ENCODE measurements at regions not wholly inside any gene's neighbourhood (a gene's known extent, or its start where the extent isn't known, plus 50 kb on each side); places are given as distances from the start of the nearest gene placed in this dataset.

DNA sequence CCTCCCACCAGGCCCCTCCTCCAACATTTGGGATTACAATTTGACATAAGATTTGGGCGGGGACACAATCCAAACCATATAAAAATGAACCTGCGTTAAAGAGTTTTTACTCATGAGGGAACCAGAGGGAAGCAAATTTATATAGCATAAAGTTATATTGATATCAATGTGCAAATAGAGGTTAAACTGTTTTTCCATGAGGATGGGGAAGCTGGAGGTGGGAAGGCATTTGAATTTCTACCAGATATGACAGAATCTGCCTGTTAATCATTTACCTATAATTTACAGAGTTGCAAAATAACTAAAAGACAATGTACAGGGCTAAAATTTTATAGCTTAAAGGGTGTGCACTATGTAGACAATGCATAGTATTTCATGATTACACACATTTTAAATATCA is 322.0 kb upstream of the FKBP1C start:
- no peaks in the 10 kb centered on the region for H3K9me3 ChIP-seq
- TF ChIP-seq, protein P1, sequence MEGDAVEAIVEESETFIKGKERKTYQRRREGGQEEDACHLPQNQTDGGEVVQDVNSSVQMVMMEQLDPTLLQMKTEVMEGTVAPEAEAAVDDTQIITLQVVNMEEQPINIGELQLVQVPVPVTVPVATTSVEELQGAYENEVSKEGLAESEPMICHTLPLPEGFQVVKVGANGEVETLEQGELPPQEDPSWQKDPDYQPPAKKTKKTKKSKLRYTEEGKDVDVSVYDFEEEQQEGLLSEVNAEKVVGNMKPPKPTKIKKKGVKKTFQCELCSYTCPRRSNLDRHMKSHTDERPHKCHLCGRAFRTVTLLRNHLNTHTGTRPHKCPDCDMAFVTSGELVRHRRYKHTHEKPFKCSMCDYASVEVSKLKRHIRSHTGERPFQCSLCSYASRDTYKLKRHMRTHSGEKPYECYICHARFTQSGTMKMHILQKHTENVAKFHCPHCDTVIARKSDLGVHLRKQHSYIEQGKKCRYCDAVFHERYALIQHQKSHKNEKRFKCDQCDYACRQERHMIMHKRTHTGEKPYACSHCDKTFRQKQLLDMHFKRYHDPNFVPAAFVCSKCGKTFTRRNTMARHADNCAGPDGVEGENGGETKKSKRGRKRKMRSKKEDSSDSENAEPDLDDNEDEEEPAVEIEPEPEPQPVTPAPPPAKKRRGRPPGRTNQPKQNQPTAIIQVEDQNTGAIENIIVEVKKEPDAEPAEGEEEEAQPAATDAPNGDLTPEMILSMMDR (IDR thresholded peaks at IDR 0.05) = no peak
- intact Hi-C loops (cut with DNase I) = no loop called here
- no peak overlapping the region for H3K4me3 ChIP-seq
- no peaks in the 10 kb centered on the region for H3K4me1 ChIP-seq
- H3K27me3 ChIP-seq = no peaks in the 10 kb centered on the region
- H3K27ac ChIP-seq = no peak overlapping the region
- H3K36me3 ChIP-seq = no peaks in the 10 kb centered on the region
- ATAC-seq (no peak), DNase-seq (no peak)

DNA sequence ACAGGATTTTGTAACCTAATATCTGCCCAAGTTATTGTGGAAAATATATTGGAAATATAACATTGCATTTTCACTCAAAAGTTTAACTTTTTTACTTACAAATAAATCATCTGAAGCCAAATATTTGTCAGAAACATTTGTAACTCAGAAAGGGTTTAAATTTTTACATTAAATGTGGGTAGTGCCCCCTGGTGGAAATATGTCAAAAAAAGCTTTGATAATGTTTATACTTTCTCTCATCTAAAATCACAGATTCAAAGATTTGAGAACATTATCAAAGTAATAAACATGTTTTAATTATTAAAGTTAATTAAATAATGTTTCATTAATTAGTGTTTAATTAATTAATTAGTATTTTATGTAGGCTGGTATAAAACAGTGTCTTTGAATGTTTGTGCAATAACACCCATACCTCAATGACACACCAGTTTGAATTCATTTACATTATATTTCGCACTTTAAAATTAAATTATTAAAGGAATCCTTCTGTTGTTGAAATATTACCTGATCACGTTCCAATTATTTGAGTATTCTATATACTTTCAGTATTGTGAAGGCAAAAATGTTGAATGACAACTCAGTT is 320.1 kb upstream of the FKBP1C start:
- Histone ChIP-seq H3K9me3 (no peaks in the 10 kb centered on the region), H3K27ac (no peak overlapping the region), H3K27me3 (no peaks in the 10 kb centered on the region), H3K36me3 (no peaks in the 10 kb centered on the region), H3K4me1 (no peaks in the 10 kb centered on the region), H3K4me3 (no peak overlapping the region)
- DNase-seq (peak in 2 of 4 donors; percentile 0 to 9), ATAC-seq (no peak)
- TF ChIP-seq, protein P1 (IDR thresholded peaks at IDR 0.05) = peak; percentile 15 to 23
- intact Hi-C loops (cut with DNase I) = no loop called here

DNA sequence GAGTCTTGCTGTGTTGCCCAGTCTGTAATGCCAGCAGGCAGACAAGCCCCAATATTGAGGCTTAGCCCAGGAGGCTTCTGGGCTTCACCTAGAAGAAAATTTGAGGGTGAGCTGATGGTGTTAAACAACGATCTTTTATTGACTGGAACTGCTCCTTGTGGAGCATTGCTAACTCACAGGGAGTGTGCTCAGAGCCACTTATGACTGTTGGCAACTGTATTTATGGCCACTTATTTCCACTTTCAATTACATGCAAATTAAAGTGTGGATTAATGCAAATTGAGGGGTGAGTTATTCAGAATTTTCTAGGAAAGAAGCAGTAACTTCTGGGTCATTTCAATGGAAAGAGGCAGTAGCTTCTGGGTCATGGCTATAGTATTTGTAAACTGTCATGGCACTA is 317.2 kb upstream of the FKBP1C start:
- Histone ChIP-seq H3K36me3 (no peaks in the 10 kb centered on the region), H3K4me1 (no peaks in the 10 kb centered on the region), H3K4me3 (no peak overlapping the region), H3K27ac (no peak overlapping the region), H3K9me3 (no peaks in the 10 kb centered on the region), H3K27me3 (no peaks in the 10 kb centered on the region)
- intact Hi-C loops (cut with DNase I) = no loop called here
- ATAC-seq = no peak
- TF ChIP-seq, protein P1 (IDR thresholded peaks at IDR 0.05) = no peak
- DNase-seq = no peak

DNA sequence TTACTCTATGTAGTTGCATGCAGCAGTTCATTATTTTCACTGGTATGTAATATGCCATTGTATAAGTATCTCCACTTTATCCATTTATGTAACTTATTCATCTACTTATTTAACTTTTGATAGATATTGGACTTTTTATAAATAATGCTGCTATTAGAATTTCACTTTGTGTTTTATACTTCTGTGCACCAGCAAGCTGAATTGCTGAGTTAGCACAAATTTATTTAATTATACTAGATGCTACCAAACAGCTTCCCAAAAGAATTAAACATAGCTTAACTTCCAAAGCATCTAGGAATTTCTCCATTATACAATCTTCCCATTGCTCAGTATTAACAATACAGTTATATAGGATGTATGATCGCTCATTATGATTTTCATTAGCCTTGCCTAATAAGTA is 308.0 kb upstream of the FKBP1C start:
- Histone ChIP-seq H3K4me1 (no peaks in the 10 kb centered on the region), H3K27ac (no peak overlapping the region), H3K27me3 (no peaks in the 10 kb centered on the region), H3K4me3 (no peak overlapping the region), H3K9me3 (no peaks in the 10 kb centered on the region), H3K36me3 (no peaks in the 10 kb centered on the region)
- DNase-seq (no peak), ATAC-seq (no peak)
- TF ChIP-seq, protein P1 (IDR thresholded peaks at IDR 0.05) = no peak
- intact Hi-C loops (cut with DNase I) = no loop called here

DNA sequence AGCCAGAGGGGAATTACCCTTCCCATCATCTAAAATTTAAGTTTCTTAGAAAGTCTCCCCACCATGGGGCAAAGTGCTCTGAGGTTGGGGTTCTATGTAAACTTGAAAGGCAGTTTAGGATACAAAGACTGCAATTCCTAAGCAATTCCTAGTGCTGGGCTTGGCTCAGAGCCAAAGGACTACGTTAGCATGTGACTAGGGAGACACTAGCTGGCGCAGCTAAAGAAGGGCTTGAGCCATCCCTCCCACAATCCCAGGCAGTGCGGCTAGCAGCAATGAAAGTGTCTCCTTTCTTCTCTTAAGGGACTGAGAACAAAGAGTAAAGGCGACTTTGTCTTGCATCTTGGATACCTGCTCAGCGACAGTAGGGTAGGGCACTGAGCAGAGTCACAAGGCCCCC is 306.6 kb upstream of the FKBP1C start:
- intact Hi-C loops (cut with DNase I) = no loop called here
- Histone ChIP-seq H3K4me1 (no peaks in the 10 kb centered on the region), H3K27ac (no peak overlapping the region), H3K36me3 (no peaks in the 10 kb centered on the region), H3K9me3 (no peaks in the 10 kb centered on the region), H3K4me3 (no peak overlapping the region), H3K27me3 (no peaks in the 10 kb centered on the region)
- TF ChIP-seq, protein P1 (IDR thresholded peaks at IDR 0.05) = no peak
- ATAC-seq (no peak), DNase-seq (no peak)
